ENCODE measurements at regions not wholly inside any gene's neighbourhood (a gene's known extent, or its start where the extent isn't known, plus 50 kb on each side); places are given as distances from the start of the nearest gene placed in this dataset.

- no peak for DNase-seq
These were observed 143.9 kb upstream of the KLHL29 start for GRCh38 chr2:23241121-23241520.

- DNase-seq: no peak
These were observed 143.3 kb upstream of the KLHL29 start for GRCh38 chr2:23241611-23242245.

- DNase-seq: no peak
These were observed 141.8 kb upstream of the KLHL29 start for GRCh38 chr2:23243073-23243659.

- no peak for DNase-seq
These were observed 140.4 kb upstream of the KLHL29 start for GRCh38 chr2:23244617-23245016.

- no peak for DNase-seq
These were observed 137.8 kb upstream of the KLHL29 start for GRCh38 chr2:23246992-23247683.

- no peak for DNase-seq
These were observed 136.3 kb upstream of the KLHL29 start for GRCh38 chr2:23248667-23249066.

- no peak for DNase-seq
These were observed 135.6 kb upstream of the KLHL29 start for GRCh38 chr2:23249348-23249747.

- DNase-seq: no peak
These were observed 134.6 kb upstream of the KLHL29 start for GRCh38 chr2:23250371-23250770.

GRCh38 chr2:23256643-23257042, 128.3 kb upstream of the KLHL29 start:
- DNase-seq: no peak

- no peak for DNase-seq
These were observed 124.4 kb upstream of the KLHL29 start for GRCh38 chr2:23260621-23261020.

- no peak for DNase-seq
These were observed 116.3 kb upstream of the KLHL29 start for GRCh38 chr2:23268467-23269263.

- DNase-seq: no peak
These were observed 115.2 kb upstream of the KLHL29 start for GRCh38 chr2:23269747-23270146.

GRCh38 chr2:23270810-23271209, 114.2 kb upstream of the KLHL29 start:
- DNase-seq: no peak

GRCh38 chr2:23271230-23271629, 113.7 kb upstream of the KLHL29 start:
- DNase-seq: no peak

- no peak for DNase-seq
These were observed 111.2 kb upstream of the KLHL29 start for GRCh38 chr2:23273786-23274185.

GRCh38 chr2:23280401-23280800, 104.6 kb upstream of the KLHL29 start:
- no peak for DNase-seq

GRCh38 chr2:23283653-23284052, 101.3 kb upstream of the KLHL29 start:
- DNase-seq: no peak

GRCh38 chr2:23285091-23285800, 99.7 kb upstream of the KLHL29 start:
- DNase-seq: no peak

- DNase-seq: no peak
These were observed 98.8 kb upstream of the KLHL29 start for GRCh38 chr2:23286031-23286757.

GRCh38 chr2:23286758-23287704, 97.9 kb upstream of the KLHL29 start:
- DNase-seq: no peak

GRCh38 chr2:23289671-23290070, 95.3 kb upstream of the KLHL29 start:
- DNase-seq: no peak
